DND-41 (cell line): ENCODE measurements at regions not wholly inside any gene's neighbourhood (a gene's known extent, or its start where the extent isn't known, plus 50 kb on each side); places are given as distances from the start of the nearest gene placed in this dataset.

Source experiments
- CTCF ChIP-seq: IDR thresholded peaks from 2 replicates; pipeline ENCODE4 v1.5.1; 2012; ENCODE audit warnings: borderline replicate concordance, low read length, moderate library complexity, mild to moderate bottlenecking; ENCODE audit not compliant: poor library complexity, severe bottlenecking; ENCODE audit errors: extremely low read depth
- EZH2 ChIP-seq: IDR thresholded peaks from 3 replicates; pipeline ENCODE4 v1.6.1; 2012; ENCODE audit warnings: borderline replicate concordance, low read depth, mild to moderate bottlenecking, moderate library complexity, low read length, inconsistent platforms; ENCODE audit not compliant: severe bottlenecking

- TF ChIP-seq EZH2 (no peak), CTCF (no peak)
Observed at GRCh38 chrX:131477498-131477897, 66.4 kb upstream of the OR13H1 start.
